HG03066 (cell line): ENCODE measurements at regions not wholly inside any gene's neighbourhood (a gene's known extent, or its start where the extent isn't known, plus 50 kb on each side); places are given as distances from the start of the nearest gene placed in this dataset.

ENCODE experiments used
- ATAC-seq: cut with Tn5 transposase; IDR thresholded peaks from one replicate; pipeline ENCODE4 v1.9.1; 2021; ENCODE audit warnings: low read depth; ENCODE audit not compliant: unreplicated experiment

- no peak for ATAC-seq
Measured at GRCh38 chr5:145294331-145294730, 540.8 kb downstream of the PRELID2 start.

DNA sequence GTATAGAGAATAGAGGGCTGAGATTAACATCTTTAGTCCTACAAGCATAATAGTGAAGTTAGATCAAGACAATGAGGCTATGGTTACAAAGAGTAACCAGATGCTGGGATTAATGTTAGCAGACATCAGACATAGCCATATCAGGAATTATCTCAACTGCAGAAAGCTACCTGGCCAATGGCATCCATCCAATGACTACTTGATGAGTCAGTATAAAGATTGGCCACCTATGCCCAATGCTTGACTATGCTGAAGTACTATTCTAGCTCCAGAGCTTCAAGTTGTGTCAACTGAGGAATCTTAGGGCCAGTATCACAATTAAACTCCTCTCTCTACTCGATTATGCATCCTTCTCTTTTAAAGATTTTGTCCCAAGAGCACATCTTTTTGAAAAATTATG lies 541.4 kb downstream of the PRELID2 start:
- no peak for ATAC-seq

- ATAC-seq = no peak
Measured at GRCh38 chr5:145292278-145292677, 542.9 kb downstream of the PRELID2 start.

DNA sequence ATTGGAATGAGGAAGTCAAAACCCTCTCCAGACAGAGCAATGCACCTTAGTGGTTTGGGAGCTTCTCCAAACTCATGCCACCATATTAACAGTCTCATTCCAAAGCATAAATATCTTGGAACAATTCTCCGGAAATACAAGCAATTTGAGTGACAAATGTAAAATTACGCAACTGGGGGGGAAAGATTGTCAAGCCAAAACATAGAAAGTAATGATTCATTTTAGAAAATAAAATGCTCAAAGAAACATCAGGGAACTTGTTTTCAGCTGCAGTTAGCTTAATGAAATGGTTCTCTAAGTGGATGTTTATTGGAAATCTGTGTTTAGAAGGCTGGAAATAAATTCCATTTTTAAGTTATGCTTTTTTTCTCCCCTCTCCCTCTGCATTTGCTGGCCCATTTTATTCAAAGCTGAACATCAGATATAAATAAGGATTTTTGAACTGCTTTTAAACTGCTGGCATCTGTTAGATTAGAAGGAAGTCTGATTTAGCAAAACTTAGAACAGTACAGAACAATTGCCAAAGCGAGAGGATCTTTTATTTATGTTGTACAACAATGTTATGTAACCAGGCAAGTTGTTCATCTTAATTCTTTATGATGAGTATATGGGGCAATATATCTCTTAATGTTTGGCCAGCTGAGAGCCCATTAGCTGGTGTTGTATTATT lies 551.9 kb downstream of the PRELID2 start:
- no peak for ATAC-seq

DNA sequence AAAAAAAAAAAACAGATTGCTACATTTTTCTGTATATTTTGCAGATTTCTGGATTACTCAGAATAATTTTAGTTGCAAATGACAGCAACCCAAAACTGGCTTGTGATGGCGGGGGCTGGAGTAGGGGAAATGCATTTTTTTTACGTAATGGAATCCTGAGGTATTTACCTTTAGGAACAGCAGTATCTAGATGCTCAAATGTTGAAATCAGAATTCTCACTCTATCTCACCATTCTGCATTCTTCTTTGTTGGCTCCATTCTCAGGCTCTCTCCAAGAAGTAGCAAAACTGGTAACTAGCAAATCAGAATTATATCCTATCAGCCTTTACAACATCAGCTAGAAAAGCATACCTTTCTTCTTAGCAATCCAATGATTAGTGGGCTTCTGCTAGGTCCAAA lies 554.3 kb downstream of the PRELID2 start:
- no peak for ATAC-seq

DNA sequence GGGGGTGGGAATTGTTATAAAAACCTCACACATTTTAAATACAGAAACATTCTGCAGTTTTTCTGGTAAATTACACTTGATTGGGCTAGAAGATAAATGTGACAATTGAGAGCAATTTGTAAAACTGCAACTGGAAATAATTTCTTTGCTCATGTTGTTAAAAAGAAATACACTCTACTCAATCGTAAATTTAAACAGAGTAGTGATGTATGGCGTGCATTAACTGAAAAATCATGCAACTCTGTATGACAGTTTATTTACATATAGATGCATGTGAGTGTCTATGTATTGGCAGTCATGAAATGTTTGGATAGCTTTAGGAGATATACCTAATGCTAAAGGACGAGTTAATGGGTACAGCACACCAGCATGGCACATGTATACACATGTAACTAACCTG lies 554.9 kb downstream of the PRELID2 start:
- no peak for ATAC-seq

GRCh38 chr5:145260670-145261069 lies 574.5 kb downstream of the PRELID2 start:
- no peak for ATAC-seq

GRCh38 chr5:145247745-145248040 lies 587.4 kb downstream of the PRELID2 start:
- no peak for ATAC-seq

DNA sequence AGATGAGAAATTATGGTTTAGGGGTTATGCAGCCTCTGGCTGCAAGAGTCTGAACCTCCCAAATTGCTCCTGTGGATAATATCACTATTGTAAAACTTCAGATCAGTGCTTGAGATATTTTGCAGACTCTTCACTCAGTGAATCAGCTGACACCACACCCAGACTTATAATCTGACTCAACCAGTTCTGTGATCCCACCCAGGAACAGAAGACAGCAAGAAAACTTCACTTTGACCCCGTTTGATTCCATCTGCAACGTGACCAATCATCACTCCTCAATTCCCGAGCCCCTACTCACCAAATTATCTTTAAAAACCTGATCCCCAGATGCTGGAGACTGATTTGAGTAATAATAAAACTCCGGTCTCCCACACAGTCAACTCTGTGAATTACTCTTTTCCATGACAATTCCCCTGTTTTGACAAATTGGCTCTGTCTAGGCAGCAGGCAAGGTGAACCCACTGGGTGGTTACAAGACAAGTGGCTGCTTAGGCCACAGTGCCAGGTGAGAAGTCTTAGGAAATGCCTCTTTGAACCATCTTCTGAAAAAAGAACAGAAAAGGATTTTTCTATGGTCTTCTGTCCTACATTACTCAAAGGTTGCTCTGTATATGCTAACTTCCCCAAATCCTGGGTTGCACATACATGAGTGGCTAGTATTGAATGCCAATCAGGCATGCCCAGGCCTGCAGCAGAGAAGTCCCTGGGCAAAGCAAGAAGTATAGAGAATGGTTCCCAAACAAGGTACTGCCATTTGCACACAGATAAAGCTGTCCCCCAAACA lies 588.0 kb downstream of the PRELID2 start:
- ATAC-seq = no peak

DNA sequence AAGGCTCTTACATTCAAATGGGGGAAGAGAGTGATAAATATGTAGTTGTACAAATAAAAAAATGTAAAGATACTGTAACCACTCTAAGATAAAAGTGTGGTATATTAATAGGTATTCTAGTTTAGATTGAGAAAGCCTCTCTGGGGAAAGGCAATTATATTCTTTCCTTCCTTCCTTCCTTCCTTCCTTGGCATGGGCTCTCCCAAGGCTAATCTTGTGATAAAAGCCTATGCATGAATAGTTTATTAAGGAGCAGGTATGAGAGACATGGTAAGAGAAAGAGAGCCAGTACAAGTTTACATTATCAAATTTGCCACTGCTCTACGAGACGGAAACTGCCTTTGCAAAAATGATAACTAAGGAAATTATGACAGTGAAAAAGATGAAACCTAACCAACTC lies 588.8 kb downstream of the PRELID2 start:
- ATAC-seq = no peak

DNA sequence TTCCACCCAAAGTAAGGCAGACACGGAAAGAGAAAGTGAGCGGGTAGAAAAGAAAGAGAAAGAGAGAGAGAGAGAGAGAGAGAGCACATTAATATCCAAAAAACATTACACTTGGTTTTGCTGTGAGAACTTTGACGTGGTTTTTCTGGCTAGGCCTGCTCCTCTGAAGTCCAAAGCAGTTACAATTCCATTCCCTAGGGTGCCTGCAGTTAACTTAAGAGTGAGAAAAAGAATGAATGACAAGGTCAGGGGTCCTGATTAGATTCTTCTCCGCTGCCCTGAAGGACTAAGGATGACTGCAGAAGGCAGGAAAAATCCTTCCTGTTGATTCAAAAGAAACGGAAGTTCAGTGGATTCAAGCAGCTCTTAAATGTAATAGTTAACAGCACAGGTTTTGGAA lies 589.8 kb downstream of the PRELID2 start:
- no peak for ATAC-seq

DNA sequence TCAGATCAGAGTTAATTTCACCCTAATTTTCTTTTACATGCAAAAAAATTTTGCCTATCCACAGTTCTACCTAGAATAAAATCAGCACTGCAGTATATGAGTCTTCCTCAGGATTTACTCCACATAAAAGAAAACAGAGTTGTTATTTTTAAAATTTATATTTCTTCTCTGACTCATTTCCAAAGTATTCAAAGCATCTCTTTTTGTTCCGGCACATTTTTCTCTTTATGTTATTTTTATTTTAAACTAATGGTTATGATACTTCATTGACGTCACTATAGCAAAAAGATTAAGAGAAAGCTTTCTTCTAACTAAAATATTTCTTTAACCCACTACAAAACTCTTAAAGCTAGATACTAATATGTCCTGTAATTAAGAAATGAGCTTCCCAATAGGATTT lies 590.4 kb downstream of the PRELID2 start:
- no peak for ATAC-seq

DNA sequence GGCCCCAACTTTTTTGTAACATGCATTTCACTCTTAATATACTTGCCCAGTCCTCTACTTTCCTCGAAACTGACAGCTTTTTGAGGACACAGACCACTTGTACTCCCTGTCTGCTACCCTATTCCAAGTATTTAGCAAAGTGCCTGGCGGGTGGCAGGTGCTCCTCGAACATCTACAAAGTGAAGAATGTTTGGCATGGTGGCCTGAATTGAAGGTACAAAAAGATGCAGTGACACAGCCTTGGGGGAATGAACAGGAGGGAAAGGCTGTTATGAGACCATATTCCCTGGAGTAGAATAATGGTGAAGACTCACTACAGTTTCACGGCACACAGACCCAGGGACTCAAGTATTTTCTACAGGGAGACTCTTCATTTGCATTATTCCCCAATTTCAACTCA lies 590.9 kb downstream of the PRELID2 start:
- ATAC-seq = no peak

DNA sequence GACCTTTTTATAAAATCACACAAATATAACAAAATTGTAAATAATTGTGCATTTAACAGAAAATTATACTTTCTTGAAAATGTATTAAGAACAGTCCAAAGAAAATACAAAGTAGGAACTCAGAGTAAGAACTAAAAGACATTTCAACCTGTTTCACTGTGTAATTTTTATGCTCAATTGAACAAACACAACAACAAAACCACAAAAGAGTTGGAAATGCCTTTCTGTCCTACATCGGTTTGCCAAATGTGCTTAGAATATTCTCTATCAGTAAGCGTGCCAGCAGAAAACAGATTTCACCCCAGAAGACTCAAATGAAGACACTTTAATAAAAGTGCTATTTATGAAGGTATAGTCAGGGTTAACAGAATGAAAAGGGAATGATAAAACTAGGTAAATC lies 592.1 kb downstream of the PRELID2 start:
- no peak for ATAC-seq

- no peak for ATAC-seq
Measured at GRCh38 chr5:145242551-145242950, 592.6 kb downstream of the PRELID2 start.

DNA sequence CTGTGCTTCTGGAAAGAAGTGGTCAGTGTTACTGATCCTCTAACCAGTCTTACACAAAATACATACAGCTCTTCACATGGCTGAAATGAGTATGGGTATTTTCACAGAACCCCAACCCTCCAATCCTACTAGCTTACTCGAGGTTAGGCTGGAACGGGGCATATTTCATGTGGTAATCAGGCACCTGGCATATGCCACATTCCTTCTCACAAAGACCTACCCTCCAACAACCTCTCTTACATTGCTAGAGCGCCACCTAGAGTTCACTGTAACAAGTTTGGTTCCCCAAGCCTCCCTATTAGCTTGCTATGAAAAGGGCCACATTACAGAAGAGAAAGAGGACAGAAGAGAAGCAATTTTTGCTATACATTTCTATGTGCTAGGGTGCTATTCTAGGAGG lies 597.3 kb downstream of the PRELID2 start:
- ATAC-seq = peak; percentile 69

- no peak for ATAC-seq
Measured at GRCh38 chr5:145236983-145237382, 598.2 kb downstream of the PRELID2 start.

DNA sequence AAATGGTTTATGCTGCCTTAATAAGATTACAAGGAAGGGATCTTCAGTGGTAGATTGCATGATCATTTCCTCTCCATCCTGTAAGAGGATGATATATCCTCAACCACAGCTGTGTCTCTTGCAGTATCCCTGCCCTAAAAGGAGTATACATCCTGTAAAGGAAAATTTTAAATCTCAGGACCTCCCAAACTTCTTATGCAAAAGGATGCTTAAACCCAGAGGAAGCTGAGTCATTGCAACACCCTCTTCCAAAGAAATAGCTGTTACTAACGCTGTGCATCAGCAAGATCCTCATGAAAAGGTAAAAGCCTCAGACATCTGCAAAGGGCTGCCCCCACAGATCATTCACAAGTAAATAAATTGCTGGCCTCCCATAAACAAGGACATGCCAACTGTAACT lies 599.0 kb downstream of the PRELID2 start:
- no peak for ATAC-seq

DNA sequence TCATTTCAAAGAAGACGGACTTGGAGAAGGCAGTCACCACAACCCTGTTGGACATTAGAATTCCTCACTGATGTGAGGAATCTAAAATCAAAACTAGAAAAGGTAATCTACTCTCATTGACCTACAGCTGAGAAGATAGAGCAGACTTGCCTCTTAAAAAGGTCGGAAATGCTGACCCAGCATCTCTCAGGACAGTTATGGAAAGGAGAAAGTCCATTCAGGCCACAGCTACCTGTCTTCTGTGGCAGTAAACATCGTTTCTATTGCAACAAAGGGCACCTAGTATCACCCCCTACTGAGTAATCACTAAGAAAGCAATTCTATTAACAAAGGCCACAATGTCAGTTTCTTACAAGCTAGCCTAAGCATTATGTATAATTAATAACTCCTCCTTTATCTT lies 601.7 kb downstream of the PRELID2 start:
- ATAC-seq = no peak

DNA sequence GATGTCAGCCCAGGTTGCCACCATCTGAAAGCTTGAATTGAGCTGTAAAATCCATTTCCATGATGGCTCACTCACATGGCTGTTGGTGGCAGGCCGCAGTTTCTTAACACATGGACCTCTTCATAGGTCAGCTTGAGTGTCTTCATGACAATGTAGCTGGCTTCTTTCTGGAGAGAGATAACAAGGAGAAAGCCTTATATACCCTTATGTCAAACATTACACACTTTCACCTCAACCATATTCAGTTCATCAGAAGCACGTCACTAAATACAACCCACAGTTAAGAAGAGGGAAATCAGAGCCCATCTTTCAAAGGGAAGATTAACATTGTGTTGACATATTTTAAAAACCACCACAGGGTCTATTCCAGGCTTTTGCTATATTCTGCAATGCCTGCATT lies 604.4 kb downstream of the PRELID2 start:
- no peak for ATAC-seq

DNA sequence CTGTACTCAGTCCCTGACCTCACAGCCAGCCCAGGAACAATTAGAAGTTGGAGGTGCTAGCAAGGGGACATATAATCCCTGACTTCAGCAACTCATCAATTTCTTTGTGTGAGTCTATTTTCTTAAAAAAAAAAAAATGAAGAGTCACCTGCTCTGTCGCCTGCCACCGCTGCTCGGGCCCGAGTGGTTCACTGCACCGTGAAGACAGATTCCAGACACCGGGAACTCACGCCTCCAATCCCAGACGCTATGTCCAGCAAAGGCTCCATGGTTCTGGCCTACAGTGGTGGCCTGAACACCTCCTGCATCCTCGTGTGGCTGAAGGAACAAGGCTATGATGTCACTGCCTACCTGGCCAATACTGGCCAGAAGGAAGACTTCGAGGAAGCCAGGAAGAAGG lies 606.6 kb downstream of the PRELID2 start:
- no peak for ATAC-seq

DNA sequence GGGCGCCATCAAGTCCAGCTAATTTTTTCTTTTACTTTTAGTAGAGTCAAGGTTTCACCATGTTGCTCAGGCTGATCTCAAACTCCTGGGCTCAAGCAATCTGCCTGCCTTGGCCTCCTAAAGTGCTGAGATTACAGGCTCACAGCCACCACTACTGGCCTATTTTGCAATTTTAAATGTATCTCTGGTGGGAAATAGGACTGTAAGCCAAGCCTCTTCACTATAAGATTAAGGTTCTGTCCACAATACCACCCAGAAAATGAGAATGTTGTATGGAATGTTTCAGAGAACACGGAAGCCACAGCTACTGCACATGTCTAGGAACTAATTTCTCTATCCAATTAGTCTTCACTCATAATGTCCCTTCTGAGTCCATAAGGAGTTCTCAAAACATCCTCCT lies 607.3 kb downstream of the PRELID2 start:
- ATAC-seq = no peak

GRCh38 chr5:145226726-145227125 lies 608.4 kb downstream of the PRELID2 start:
- no peak for ATAC-seq
